NCI-H1930 (cell line): ENCODE measurements at regions not wholly inside any gene's neighbourhood (a gene's known extent, or its start where the extent isn't known, plus 50 kb on each side); places are given as distances from the start of the nearest gene placed in this dataset.

Source experiments
- DNase-seq, 2 experiments: peaks; one replicate each; lab custom pipeline; 2025; lab: John Stamatoyannopoulos, UW

DNA sequence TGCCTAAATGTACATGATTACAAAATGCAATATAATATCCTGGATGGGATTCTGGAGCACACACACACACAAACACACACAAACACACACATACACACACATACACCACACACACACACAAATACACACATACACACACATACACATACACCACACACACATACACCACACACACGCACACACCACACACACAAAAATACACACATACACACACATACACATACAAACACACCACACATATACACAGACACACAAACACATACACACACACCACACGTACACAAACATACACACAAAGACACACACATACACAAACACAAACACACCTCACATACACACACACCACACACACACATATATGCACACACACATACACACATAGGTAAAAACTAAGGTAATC, 134.6 kb upstream of the SYNDIG1 start:
- no peak for DNase-seq

DNA sequence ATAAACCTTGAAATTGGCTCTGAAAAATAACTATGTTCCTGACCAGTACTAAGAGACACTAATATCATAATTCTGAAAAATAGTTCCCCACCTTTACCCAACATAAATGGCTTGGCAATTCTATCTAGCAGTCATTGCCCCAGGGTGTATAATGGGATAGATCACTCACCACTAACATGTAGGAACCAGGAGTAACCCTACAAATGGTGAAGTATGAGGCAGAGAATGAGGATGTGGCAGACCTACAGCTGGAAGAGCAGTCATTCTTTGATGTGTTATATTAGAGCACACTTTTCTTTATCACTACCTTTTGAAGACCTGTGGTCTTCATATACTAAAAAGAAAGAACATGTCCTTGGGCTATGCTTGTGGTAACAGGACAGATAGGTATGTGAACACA, 136.5 kb upstream of the SYNDIG1 start:
- DNase-seq: no peak

DNA sequence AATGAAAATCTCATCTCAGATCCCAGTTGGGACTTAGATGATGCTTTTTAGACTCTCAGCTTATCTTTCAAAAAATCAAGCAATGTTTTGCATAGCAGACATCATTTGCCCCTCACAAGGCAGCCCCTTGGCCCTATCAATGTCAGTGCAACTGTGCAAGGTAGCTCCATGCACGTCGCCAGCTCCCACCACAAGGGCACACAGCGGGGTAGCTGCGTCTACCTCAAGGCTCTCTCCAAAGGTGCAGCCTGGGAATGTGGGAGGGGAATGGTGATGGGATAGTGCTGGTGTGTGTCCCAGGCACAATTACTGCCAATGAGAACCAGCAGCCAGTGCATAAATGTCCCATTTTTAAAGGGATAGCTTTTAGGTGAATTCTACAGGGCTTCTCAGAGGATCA, 137.5 kb upstream of the SYNDIG1 start:
- DNase-seq: no peak

DNA sequence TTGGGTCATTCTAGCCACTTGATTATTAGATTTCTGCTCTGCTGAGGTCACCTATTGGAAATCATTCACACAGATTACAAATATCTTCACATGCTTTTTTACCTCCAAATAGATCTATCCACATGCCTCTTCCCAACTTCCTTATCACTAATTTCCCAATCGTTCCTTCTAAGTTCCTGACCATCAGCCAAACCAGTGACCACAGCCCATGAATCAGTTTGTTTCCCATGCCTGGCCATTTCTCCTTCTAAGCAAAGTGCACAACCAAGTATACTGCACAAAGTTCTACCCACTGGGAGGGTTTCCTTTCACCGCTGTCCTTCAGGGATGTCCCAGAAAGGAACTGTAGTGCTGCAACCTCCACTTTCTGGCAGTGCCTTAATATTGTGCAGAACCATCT, 140.5 kb upstream of the SYNDIG1 start:
- no peak for DNase-seq

DNA sequence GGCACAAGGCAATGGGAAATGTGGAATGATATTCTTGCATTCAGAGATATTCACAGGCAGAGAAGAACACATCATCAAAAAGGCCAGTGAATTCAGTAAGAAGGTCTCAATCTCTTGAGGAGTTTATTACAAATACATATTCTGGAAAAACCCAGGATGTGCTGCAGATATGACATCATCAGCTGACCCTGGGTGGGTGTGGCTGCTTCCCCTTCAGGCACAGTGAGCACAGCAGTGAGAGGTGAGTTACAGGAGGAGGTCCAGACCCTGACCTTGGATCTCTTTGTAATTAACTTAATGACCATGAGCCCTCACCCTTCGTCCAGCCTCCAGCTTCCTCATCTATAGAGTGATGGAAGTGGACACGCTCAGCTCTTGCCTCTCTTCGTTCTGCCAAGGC, 147.5 kb upstream of the SYNDIG1 start:
- DNase-seq: no peak

DNA sequence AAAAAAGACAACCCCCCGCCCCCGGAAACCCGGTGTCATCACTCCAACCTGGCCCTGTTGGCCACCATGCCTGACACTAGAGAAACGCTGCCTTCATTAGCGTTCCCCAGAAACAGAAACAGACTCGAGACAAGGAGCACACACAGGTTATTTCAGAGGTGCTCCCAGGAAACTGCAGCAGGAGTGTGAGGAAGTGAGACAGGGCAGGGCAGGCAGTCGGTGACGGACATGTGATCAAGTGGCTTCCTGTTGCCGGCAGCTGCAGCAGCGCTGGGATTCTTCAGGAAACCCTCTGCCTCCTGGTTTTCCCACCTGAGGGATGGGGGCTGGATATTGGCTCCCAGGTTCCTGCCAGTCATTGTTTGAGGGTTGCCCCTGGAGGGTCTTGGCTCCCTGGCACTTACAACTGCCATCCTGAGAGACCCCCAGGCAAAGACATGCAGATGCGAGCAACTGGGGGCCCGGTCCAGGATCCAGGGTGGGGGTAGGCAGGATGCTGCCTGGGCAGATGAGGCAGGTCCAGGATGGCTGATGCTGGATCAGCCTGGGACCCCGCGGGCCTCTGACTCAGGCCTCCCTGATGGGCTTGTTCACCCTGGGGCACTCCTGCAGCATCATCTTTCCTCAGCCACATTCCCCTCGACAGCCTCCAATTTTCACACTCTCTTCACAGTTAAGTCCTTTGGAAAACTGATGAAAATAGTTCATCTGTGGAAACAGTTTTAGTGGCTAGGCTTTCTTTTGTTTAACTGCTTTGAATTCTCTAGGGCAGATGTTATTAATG, 150.7 kb upstream of the SYNDIG1 start:
- DNase-seq: no peak

DNA sequence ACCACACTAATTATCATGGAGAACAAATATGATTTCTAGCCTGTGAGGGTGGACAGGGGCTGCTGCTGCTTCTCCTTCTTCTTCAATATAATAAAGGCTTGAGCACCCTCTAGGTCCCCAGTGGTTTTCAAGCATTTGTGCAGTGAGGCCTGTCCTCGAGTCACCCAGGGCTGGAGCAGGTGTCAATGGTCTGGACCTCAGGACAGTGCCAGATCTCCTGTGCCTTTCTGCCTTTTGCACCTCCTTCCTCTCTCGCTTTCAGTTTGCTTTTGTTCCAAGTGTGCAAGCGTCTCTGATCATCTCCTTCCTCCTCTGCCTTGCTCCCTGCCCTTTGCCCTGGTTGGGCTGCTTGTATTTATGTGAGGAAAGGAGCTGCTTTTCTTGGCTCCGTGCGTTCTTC, 152.2 kb upstream of the SYNDIG1 start:
- no peak for DNase-seq

DNA sequence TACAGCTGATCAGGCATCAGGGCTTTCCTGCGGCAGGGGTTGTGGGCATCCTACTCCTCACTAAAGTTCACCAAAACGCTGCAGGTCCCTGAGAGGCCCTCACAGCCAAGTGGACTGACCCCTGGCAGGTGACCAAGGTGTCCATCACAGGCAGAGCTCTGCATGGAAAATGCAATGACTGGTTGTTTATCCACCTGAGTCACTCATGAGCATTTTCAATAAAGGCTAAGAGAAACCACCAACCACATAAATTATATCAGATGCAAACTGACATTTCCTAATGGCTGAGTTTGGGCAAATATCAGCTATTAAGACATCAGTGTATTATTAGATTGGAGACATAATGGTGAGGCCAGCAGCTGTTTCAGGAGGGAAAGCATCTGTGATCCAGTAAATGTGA, 152.7 kb upstream of the SYNDIG1 start:
- DNase-seq: no peak

DNA sequence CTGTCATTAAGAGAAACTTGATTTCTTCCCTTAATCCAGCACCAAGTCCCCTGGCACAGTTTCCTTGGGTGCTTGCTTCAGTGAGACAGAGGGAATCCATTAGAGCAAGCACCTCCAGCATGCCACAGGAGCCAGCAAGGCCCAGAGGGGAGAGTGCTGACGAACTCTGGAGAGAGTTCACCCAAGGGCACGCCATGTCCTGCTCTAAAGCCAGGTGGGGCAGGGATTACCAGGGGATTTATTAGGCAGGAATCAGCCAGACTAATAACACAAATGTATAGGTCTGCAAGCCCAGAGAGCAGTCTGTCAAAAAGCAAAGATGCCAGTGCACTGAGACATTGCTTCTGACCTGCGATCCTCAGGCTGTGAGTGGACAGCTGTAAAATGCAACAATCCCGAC, 155.4 kb upstream of the SYNDIG1 start:
- DNase-seq: no peak

DNA sequence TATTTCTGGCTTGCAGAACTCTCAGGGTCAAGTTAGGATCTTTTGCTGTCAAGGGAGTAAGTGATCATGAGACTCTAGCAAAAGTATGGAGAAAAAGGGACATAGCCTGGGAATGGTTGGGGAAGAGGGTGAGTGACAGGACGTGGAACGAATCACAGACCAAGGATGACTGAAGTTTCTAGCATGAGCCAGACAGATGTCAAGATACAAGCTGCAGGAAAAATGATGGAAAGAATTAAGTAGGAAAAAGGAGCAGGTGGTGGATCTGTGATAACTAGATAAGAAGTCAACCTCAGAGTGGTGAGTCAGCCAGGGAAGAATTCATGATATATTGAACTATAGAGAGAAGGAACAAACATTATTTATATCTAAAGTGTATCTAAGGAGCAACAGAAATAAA, 159.8 kb upstream of the SYNDIG1 start:
- DNase-seq: no peak

DNA sequence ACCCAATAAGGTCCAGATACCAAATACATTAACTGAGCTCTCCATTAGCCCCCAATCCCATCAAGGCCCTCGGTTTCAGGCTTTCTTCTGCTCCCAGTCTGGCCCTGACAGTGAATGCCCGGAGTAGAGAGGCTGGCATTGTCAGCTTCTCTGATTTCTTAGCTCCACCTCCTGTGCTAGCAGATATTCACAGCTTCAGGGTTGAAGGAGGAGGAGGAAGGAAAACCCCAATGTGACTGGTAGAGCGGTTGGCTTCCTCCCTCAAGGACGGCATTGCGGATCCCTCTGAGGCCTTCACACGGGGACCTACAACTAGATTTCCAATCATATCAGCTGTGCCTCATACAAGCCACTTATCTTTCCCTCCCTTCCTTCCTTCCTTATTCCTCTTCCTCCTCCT, 164.1 kb upstream of the SYNDIG1 start:
- DNase-seq: no peak

DNA sequence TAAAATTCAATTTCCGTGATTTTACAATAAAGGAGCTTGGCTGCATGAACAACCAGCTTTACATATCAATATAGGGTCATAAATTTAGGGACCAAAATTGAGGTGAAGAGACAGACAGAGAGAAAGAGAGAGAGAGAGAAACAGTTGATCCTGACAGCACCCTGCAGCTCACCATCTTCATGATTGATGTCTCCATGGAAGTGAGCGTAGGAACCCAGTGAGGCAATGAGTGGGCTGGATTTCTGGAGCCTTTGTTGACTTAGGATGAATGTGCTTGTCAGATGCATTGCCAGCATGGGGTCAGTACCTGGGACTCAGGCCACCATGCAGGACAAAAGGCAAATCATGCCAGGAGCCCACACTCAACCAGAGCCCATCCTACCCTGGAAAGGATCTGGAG, 165.1 kb upstream of the SYNDIG1 start:
- DNase-seq: no peak

DNA sequence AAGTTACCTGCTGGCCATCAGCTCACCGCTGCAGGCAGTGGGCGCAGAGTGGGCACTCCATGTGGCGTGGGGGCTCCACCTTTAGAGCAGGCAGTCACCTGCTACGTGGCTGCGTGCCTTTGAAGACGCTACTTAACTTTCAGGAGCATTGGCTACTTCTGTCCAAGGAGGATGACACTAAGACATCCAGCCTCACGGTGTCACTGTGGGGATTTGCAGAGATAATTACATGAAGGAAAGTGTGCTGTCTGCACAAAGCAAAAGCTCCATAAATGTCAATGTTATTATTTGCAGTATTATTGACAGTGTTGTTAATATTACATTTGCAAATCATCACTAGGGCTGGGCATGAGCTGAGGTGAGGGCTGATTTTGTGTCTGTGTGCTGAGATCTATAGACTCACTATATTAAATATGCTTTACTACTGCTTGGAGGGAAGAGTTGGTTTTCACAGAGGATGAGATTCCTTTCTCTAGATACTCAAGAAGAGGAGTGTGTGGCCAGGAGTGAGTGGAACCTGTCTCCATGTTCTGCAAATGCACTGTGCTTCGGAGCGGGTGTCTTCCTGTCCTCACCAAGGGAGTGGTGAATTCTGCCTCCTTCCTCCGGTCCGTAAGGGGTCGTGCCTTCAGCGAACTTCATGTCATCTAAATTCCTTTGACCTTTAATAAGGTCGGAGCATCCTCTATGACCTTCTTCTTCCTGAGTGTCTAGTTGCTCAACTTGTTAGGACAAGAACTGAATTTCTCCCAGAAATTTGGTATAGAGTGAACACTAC, 165.8 kb upstream of the SYNDIG1 start:
- no peak for DNase-seq

DNA sequence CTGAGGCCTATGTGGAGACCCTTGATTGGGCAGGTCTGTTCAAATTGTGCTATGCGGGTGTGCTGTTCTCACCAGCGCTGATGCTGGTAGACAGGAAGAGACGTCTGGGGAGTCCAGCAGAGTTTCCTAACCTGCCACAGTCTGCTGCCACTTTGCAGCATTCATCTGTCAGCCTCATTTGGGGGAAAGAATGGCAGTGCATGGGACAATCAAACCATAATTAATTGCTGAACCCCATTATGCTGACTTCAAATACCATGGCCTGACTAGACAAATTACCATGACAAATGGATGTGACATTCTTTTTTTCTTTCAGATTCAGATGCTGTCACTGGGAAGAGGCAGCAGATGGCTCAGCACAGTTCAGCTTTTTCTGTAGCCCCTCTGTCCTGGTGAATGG, 171.4 kb upstream of the SYNDIG1 start:
- no peak for DNase-seq

DNA sequence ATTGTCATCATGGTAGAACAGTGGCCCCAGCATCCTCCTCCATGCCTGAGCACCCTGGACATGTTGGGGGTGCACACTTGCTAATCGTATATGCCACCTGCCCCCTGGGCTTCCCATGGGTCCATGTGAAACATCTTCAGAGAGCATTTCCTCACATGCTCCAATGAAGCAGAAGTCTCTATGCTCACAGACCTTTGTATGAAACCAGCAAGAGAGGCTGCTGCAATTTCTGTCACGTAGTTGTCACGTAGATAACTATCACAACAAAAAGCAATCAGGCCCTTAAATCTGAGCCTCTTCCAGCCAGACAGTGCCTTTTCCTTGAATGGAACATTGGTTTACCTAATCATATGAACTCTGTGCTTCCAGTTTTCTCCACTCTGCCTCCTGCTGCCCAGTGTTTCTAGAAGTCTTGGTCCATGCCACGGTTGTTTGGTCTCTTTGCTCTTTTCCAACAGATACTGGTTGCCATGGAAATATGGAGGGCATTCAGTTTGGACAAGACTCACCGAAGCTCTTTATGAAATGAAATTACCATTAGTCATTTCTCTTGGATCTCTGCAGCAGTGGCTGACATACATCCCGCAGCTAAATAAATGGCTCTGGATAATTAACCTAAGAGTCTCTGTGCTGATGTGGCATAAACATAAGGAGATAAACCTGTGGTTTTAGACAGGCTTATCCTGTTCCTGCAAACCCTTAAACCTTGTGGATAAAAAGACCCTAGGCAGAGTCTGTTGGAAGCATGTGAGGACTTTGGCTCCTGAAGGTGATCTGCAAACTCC, 172.8 kb upstream of the SYNDIG1 start:
- no peak for DNase-seq

DNA sequence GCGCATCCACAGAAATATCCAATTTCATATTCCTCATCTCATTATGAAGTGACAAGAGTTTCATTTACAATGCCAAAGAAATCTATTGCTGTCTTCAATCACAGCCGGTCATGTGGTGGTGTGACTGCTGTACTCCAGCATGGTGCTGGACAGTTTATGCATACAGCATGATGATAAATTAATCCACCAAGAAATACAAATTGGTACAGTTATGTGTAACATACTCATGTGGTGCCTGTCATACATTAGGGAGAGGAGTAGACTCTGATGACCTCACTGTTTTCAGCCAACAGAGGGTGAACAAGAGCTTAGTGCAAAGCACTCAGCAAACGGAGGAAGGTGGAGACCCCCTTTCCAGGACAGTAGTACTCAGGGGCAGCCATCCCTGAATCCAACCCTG, 178.4 kb upstream of the SYNDIG1 start:
- DNase-seq: no peak

DNA sequence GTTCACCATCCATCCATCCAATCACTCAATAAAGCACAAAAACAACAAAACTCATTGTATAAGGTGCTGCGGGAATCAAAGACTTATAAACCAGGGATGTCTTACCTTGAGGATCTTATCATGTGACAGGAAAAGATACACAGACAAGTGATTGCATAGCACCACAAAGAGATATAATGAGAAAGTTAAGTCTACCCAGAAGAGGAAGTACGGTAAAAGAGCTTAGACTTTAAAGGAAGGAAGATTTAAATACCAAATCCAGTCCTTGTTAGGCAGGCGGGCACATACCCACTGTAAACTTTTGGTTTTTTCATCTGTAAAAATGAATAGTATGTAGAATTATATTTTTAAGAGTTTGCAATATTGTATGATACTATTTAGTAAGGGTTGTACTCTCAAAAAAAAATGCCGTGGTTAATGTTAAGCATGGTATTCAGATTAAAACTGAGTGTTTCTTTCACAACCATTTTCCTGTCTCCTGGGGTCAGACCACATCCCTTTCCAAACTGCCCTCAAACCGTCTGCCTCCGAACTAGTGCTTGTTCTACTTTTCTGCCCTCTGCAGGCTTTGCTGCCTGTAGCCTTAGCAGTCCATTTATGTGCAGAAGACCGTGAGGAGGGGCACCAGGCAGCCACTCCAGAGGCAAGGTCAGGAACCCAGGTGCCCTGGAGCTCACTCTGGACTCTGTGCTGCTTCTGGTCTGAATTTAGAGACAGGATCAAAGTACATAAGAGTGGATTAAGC, 179.5 kb upstream of the SYNDIG1 start:
- no peak for DNase-seq

DNA sequence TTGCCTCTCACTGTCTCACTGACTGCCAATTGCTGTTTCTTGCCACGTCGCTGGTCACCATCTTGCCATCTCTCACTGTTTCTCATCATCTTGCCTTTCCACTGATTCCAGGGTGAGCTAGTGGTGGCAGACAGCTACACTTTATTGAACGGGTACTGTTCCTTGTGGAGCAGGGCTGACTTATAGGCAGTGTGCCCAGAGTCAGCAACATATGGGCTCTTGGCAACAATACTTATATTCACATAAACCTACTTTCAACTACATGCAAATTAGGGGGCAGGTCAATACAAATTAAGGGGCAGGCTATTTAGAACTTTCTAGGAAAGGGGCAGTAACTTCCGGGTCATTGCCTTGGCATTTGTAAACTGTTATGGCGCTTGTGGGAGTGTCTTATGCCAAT, 186.2 kb upstream of the SYNDIG1 start:
- DNase-seq: no peak

DNA sequence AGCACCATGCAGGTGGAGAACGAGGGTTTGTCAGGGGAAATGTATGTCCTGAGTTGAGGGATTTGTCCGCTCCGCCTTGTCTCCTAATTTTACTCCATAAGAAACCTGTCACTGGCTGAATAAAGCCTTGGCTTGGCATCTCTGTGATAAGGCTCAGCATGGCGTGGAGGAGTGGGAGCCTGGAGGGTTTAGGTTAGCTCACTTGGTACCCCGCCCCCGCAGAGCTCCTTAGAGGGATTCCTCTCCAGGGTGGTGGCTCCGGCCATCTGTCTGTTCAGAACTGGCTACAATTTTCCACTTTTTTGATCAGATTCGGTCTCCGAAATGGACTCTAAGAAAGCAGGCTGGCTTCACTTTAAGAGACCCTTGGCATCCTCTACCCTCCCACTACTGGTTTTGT, 192.2 kb upstream of the SYNDIG1 start:
- DNase-seq: no peak

DNA sequence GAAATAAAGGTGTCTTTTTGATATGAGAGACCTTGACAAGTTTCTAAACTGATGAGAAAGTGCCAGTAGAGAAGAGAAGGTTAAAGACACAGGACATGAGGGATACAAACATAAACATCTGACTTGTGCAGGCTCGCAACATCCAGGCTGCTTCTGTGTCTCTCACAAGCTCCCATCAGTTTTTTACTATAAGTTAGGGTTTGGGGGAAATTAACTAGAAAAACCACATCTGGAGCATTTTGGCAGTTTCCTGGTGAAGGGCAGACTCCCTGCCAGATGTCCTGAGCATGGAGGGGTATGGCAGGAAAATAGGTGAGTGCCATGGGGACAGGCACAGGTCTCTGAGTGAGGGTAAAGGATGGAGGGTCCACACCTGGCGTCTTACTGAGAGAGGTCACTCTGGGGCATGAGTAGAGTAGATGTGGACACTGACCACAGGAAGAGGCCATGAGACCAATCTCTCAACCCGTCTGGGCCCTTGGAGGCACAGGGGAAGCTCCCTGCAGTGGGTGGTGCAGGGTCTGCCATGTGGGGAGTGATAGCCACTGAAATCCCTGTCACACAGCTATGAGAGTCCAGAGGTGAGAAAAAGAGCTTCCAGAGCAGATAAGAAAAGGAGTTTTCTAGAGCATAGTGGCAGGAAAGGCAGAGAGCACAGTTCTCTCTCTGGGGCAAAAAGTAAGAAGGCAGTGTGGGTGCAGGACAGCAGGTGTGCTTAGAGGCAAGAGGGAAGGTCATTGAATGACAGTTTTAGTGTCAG, 193.3 kb upstream of the SYNDIG1 start:
- no peak for DNase-seq

DNA sequence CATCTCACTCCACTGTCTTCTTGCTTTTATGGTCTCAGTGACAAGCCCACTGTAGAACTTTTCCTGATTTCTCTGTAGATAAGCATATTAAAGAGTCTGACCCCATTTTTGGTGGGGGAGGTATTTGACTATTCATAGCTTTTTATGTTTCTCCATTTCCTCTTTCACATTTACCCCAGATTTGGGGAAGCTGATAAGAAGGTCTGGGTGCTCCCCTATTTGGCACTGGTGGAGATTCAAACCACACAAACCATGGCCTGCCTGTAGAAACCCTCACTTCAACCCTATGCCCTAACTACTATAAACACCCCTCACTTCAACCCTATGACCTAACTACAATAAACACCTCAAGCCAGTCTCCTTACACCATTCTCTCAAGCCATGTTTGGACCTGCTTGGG, 196.2 kb upstream of the SYNDIG1 start:
- DNase-seq: no peak
